ENCODE measurements at regions not wholly inside any gene's neighbourhood (a gene's known extent, or its start where the extent isn't known, plus 50 kb on each side); places are given as distances from the start of the nearest gene placed in this dataset.

- intact Hi-C loops (cut with DNase I) = no loop called here
- H3K27me3 ChIP-seq (ENCODE audit: control insufficient read depth in 1 of 2, insufficient read depth in 2 of 2, low read length in 1 of 2) = no peaks in the 10 kb centered on the region
- H3K27ac ChIP-seq (ENCODE audit: low read depth in 1 of 2, low read length in 2 of 2) = no peak overlapping the region
- WGBS, 2 donors = 96 to 97% methylated on average over 2 of the region's 2 CpGs
- no peak overlapping the region for H3K4me3 ChIP-seq (ENCODE audit: low read length in 2 of 2)
- DNase-seq (no peak), ATAC-seq (ENCODE audit: low FRiP score) (no peak)
- H3K4me1 ChIP-seq (ENCODE audit: control insufficient read depth in 1 of 2, insufficient read depth in 2 of 2, low read length in 2 of 2) = no peaks in the 10 kb centered on the region
- H3K36me3 ChIP-seq (ENCODE audit: control insufficient read depth in 1 of 2, insufficient read depth in 2 of 2, low read length in 1 of 2) = no peaks in the 10 kb centered on the region
- peaks cover 2% of the 10 kb centered on the region for H3K9me3 ChIP-seq (ENCODE audit: control insufficient read depth, low read length)
These were observed 195.2 kb downstream of the EFNB2 start for GRCh38 chr13:106340249-106340648.

GRCh38 chr13:106337096-106337850, 198.2 kb downstream of the EFNB2 start:
- ATAC-seq (ENCODE audit: low FRiP score) (no peak), DNase-seq (no peak)
- Histone ChIP-seq H3K4me1 (ENCODE audit: control insufficient read depth in 1 of 2, insufficient read depth in 2 of 2, low read length in 2 of 2) (no peaks in the 10 kb centered on the region), H3K4me3 (ENCODE audit: low read length in 2 of 2) (no peak overlapping the region), H3K36me3 (ENCODE audit: control insufficient read depth in 1 of 2, insufficient read depth in 2 of 2, low read length in 1 of 2) (no peaks in the 10 kb centered on the region), H3K27ac (ENCODE audit: low read depth in 1 of 2, low read length in 2 of 2) (no peak overlapping the region), H3K27me3 (ENCODE audit: control insufficient read depth in 1 of 2, insufficient read depth in 2 of 2, low read length in 1 of 2) (no peaks in the 10 kb centered on the region), H3K9me3 (ENCODE audit: control insufficient read depth, low read length) (peaks cover 2% of the 10 kb centered on the region)
- WGBS, 2 donors = 84 to 86% methylated on average over 7 of the region's 7 CpGs
- intact Hi-C loops (cut with DNase I) = no loop called here

- no peak for DNase-seq
- 93 to 94% methylated on average over 7 of the region's 7 CpGs for WGBS, 2 donors
- Histone ChIP-seq H3K27me3 (ENCODE audit: control insufficient read depth in 1 of 2, insufficient read depth in 2 of 2, low read length in 1 of 2) (no peaks in the 10 kb centered on the region), H3K27ac (ENCODE audit: low read depth in 1 of 2, low read length in 2 of 2) (no peak overlapping the region), H3K36me3 (ENCODE audit: control insufficient read depth in 1 of 2, insufficient read depth in 2 of 2, low read length in 1 of 2) (no peaks in the 10 kb centered on the region), H3K9me3 (ENCODE audit: control insufficient read depth, low read length) (peaks cover 2% of the 10 kb centered on the region), H3K4me3 (ENCODE audit: low read length in 2 of 2) (no peak overlapping the region), H3K4me1 (ENCODE audit: control insufficient read depth in 1 of 2, insufficient read depth in 2 of 2, low read length in 2 of 2) (no peaks in the 10 kb centered on the region)
- ATAC-seq (ENCODE audit: low FRiP score) = no peak
- intact Hi-C loops (cut with DNase I) = no loop called here
These were observed 198.8 kb downstream of the EFNB2 start for GRCh38 chr13:106336668-106337067.

- no peak for DNase-seq
- Histone ChIP-seq H3K36me3 (ENCODE audit: control insufficient read depth in 1 of 2, insufficient read depth in 2 of 2, low read length in 1 of 2) (no peaks in the 10 kb centered on the region), H3K27ac (ENCODE audit: low read depth in 1 of 2, low read length in 2 of 2) (no peak overlapping the region), H3K27me3 (ENCODE audit: control insufficient read depth in 1 of 2, insufficient read depth in 2 of 2, low read length in 1 of 2) (no peaks in the 10 kb centered on the region), H3K4me3 (ENCODE audit: low read length in 2 of 2) (no peak overlapping the region), H3K9me3 (ENCODE audit: control insufficient read depth, low read length) (no peaks in the 10 kb centered on the region), H3K4me1 (ENCODE audit: control insufficient read depth in 1 of 2, insufficient read depth in 2 of 2, low read length in 2 of 2) (no peaks in the 10 kb centered on the region)
- no peak for ATAC-seq (ENCODE audit: low FRiP score)
- intact Hi-C loops (cut with DNase I) = no loop called here
- 96% methylated on average over 4 of the region's 4 CpGs for WGBS, 2 donors
These were observed 202.8 kb downstream of the EFNB2 start for GRCh38 chr13:106332621-106333020.

- no peak overlapping the region for H3K4me3 ChIP-seq (ENCODE audit: low read length in 2 of 2)
- H3K27me3 ChIP-seq (ENCODE audit: control insufficient read depth in 1 of 2, insufficient read depth in 2 of 2, low read length in 1 of 2) = no peaks in the 10 kb centered on the region
- H3K4me1 ChIP-seq (ENCODE audit: control insufficient read depth in 1 of 2, insufficient read depth in 2 of 2, low read length in 2 of 2) = no peaks in the 10 kb centered on the region
- no peak for ATAC-seq (ENCODE audit: low FRiP score)
- H3K9me3 ChIP-seq (ENCODE audit: control insufficient read depth, low read length) = no peaks in the 10 kb centered on the region
- intact Hi-C loops (cut with DNase I) = no loop called here
- no peak for DNase-seq
- 94 to 95% methylated on average over 4 of the region's 4 CpGs for WGBS, 2 donors
- H3K36me3 ChIP-seq (ENCODE audit: control insufficient read depth in 1 of 2, insufficient read depth in 2 of 2, low read length in 1 of 2) = no peaks in the 10 kb centered on the region
- no peak overlapping the region for H3K27ac ChIP-seq (ENCODE audit: low read depth in 1 of 2, low read length in 2 of 2)
These were observed 204.3 kb downstream of the EFNB2 start for GRCh38 chr13:106331116-106331515.

- ATAC-seq (ENCODE audit: low FRiP score) (no peak), DNase-seq (no peak)
- intact Hi-C loops (cut with DNase I) = no loop called here
- 86 to 88% methylated on average over 5 of the region's 5 CpGs for WGBS, 2 donors
- no peaks in the 10 kb centered on the region for H3K27me3 ChIP-seq (ENCODE audit: control insufficient read depth in 1 of 2, insufficient read depth in 2 of 2, low read length in 1 of 2)
- no peaks in the 10 kb centered on the region for H3K4me1 ChIP-seq (ENCODE audit: control insufficient read depth in 1 of 2, insufficient read depth in 2 of 2, low read length in 2 of 2)
- no peak overlapping the region for H3K4me3 ChIP-seq (ENCODE audit: low read length in 2 of 2)
- H3K36me3 ChIP-seq (ENCODE audit: control insufficient read depth in 1 of 2, insufficient read depth in 2 of 2, low read length in 1 of 2) = no peaks in the 10 kb centered on the region
- H3K9me3 ChIP-seq (ENCODE audit: control insufficient read depth, low read length) = no peaks in the 10 kb centered on the region
- no peak overlapping the region for H3K27ac ChIP-seq (ENCODE audit: low read depth in 1 of 2, low read length in 2 of 2)
These were observed 205.5 kb downstream of the EFNB2 start for GRCh38 chr13:106329941-106330340.

- DNase-seq (no peak), ATAC-seq (ENCODE audit: low FRiP score) (no peak)
- Histone ChIP-seq H3K27me3 (ENCODE audit: control insufficient read depth in 1 of 2, insufficient read depth in 2 of 2, low read length in 1 of 2) (no peaks in the 10 kb centered on the region), H3K9me3 (ENCODE audit: control insufficient read depth, low read length) (peaks cover 3% of the 10 kb centered on the region), H3K4me1 (ENCODE audit: control insufficient read depth in 1 of 2, insufficient read depth in 2 of 2, low read length in 2 of 2) (no peaks in the 10 kb centered on the region), H3K4me3 (ENCODE audit: low read length in 2 of 2) (no peak overlapping the region), H3K27ac (ENCODE audit: low read depth in 1 of 2, low read length in 2 of 2) (no peak overlapping the region), H3K36me3 (ENCODE audit: control insufficient read depth in 1 of 2, insufficient read depth in 2 of 2, low read length in 1 of 2) (no peaks in the 10 kb centered on the region)
- 95 to 98% methylated on average over 4 of the region's 4 CpGs for WGBS, 2 donors
- intact Hi-C loops (cut with DNase I) = no loop called here
These were observed 208.7 kb downstream of the EFNB2 start for GRCh38 chr13:106326751-106327150.

- no peaks in the 10 kb centered on the region for H3K4me1 ChIP-seq (ENCODE audit: control insufficient read depth in 1 of 2, insufficient read depth in 2 of 2, low read length in 2 of 2)
- intact Hi-C loops (cut with DNase I) = no loop called here
- no peak for ATAC-seq (ENCODE audit: low FRiP score)
- H3K27ac ChIP-seq (ENCODE audit: low read depth in 1 of 2, low read length in 2 of 2) = no peak overlapping the region
- H3K4me3 ChIP-seq (ENCODE audit: low read length in 2 of 2) = no peak overlapping the region
- no peaks in the 10 kb centered on the region for H3K27me3 ChIP-seq (ENCODE audit: control insufficient read depth in 1 of 2, insufficient read depth in 2 of 2, low read length in 1 of 2)
- 87% methylated on average over 5 of the region's 5 CpGs for WGBS, 2 donors
- DNase-seq = no peak
- no peaks in the 10 kb centered on the region for H3K36me3 ChIP-seq (ENCODE audit: control insufficient read depth in 1 of 2, insufficient read depth in 2 of 2, low read length in 1 of 2)
- peaks cover 3% of the 10 kb centered on the region for H3K9me3 ChIP-seq (ENCODE audit: control insufficient read depth, low read length)
These were observed 211.0 kb downstream of the EFNB2 start for GRCh38 chr13:106324444-106324843.

GRCh38 chr13:106322628-106323027, 212.8 kb downstream of the EFNB2 start:
- DNase-seq (no peak), ATAC-seq (ENCODE audit: low FRiP score) (no peak)
- peaks cover 3% of the 10 kb centered on the region for H3K9me3 ChIP-seq (ENCODE audit: control insufficient read depth, low read length)
- no peaks in the 10 kb centered on the region for H3K27me3 ChIP-seq (ENCODE audit: control insufficient read depth in 1 of 2, insufficient read depth in 2 of 2, low read length in 1 of 2)
- no peaks in the 10 kb centered on the region for H3K4me1 ChIP-seq (ENCODE audit: control insufficient read depth in 1 of 2, insufficient read depth in 2 of 2, low read length in 2 of 2)
- H3K27ac ChIP-seq (ENCODE audit: low read depth in 1 of 2, low read length in 2 of 2) = no peak overlapping the region
- H3K4me3 ChIP-seq (ENCODE audit: low read length in 2 of 2) = no peak overlapping the region
- intact Hi-C loops (cut with DNase I) = no loop called here
- H3K36me3 ChIP-seq (ENCODE audit: control insufficient read depth in 1 of 2, insufficient read depth in 2 of 2, low read length in 1 of 2) = no peaks in the 10 kb centered on the region

Data from aorta (tissue), 5 donors.